ENCODE measurements at regions not wholly inside any gene's neighbourhood (a gene's known extent, or its start where the extent isn't known, plus 50 kb on each side); places are given as distances from the start of the nearest gene placed in this dataset.

DNA sequence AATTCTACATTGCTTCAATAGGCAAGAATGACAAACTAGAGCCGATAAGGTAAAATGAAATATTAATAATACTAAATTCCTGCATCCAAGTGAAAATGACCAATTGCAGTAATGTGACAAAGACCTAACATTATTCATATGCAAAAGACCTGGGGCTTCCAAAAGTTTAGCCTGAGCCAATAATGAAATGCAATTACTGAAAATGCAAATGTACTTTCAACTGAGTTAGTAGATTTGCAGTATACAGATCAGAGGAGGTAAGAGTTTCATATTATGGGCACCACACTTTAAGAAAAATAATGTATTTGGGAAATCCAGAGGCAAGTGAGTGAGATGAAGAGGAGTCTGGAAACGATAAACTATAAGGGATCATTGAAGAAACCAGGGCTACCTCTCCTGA lies 193.7 kb upstream of the GMDS start:
- H3K4me1 ChIP-seq (ENCODE audit: insufficient read depth, low read length) = no peaks in the 10 kb centered on the region
- H3K36me3 ChIP-seq (ENCODE audit: insufficient read depth, low read length) = no peaks in the 10 kb centered on the region
- H3K9ac ChIP-seq (ENCODE audit: low read depth, low read length) = no peak overlapping the region
- H3K9me3 ChIP-seq (ENCODE audit: control insufficient read depth, insufficient read depth, low read length) = no peaks in the 10 kb centered on the region

DNA sequence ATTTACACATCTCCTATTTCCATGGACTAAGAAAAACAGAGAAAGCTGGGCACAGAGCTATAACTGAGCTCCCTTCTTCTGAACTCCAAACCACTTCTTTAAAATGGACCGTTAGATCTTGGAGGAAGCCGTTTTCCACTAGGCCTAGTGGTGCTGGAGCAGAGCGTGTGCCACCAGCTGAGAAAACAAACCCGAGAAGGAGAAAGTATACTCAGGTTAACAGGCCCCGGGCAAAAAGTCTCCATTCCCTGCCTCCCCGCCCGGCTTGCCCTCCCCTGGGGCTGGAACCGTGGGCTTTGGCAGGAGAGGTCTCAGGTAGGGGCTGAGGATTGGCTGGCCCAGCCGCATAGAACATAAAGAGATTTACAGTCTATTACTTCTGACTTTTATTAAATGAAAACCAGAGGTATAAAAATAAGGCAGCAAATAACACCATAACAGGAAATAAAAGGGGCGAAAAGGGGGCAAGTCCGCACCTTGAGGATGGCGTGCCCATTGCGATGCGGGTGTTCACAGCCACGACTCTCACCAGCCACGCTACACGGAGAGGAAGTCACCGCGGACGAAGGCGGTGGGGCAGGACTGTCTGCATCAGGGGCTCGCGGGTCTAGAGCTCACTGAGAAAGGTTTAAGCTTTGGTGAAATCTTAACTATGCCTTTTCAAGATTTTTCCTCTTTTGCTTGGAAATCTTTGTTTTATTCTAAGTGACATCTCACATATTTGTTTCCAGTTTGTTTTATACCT lies 191.2 kb upstream of the GMDS start:
- H3K36me3 ChIP-seq (ENCODE audit: insufficient read depth, low read length) = no peaks in the 10 kb centered on the region
- H3K4me1 ChIP-seq (ENCODE audit: insufficient read depth, low read length) = no peaks in the 10 kb centered on the region
- H3K9me3 ChIP-seq (ENCODE audit: control insufficient read depth, insufficient read depth, low read length) = no peaks in the 10 kb centered on the region
- no peak overlapping the region for H3K9ac ChIP-seq (ENCODE audit: low read depth, low read length)

DNA sequence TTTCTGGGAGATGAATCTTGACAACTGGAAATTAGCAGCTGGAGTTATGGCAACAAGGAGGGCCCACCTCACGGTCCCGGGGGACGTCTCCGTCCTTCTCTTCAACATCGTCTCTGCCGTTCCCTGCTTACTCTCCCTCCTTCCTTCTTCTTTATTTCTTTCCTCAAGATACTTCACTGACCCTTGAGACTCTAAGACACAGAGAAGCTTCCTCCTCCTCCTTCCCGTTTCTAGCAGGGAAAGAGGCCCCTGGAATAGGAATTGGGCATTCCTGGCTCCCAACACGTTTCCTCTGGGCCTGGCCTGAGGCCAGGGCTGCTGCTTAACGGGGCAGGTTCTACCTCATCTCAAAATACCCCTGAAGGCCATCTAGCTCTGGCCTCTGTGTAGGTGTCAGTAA lies 189.9 kb upstream of the GMDS start:
- no peaks in the 10 kb centered on the region for H3K36me3 ChIP-seq (ENCODE audit: insufficient read depth, low read length)
- H3K9ac ChIP-seq (ENCODE audit: low read depth, low read length) = no peak overlapping the region
- H3K9me3 ChIP-seq (ENCODE audit: control insufficient read depth, insufficient read depth, low read length) = no peaks in the 10 kb centered on the region
- H3K4me1 ChIP-seq (ENCODE audit: insufficient read depth, low read length) = no peaks in the 10 kb centered on the region

DNA sequence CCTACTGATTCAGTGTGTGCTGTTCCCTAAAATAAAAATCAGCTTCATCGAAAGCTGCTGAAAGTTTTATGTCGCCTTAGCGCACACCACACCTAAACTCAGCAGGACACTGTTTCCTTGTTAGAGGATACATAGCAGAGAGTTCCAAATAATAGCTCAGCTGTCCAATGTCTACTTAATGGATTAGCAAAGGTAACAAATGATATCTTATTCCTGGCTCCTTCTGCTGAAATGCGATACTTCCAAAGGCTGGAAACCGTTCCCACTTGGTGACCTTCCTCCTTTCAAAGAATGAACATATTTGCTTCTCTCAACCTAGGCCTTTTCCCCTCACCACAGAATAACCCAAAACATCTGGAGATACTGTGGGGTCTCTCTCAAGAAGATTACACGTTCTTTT lies 189.5 kb upstream of the GMDS start:
- Histone ChIP-seq H3K36me3 (ENCODE audit: insufficient read depth, low read length) (no peaks in the 10 kb centered on the region), H3K9me3 (ENCODE audit: control insufficient read depth, insufficient read depth, low read length) (no peaks in the 10 kb centered on the region), H3K4me1 (ENCODE audit: insufficient read depth, low read length) (no peaks in the 10 kb centered on the region), H3K9ac (ENCODE audit: low read depth, low read length) (no peak overlapping the region)

DNA sequence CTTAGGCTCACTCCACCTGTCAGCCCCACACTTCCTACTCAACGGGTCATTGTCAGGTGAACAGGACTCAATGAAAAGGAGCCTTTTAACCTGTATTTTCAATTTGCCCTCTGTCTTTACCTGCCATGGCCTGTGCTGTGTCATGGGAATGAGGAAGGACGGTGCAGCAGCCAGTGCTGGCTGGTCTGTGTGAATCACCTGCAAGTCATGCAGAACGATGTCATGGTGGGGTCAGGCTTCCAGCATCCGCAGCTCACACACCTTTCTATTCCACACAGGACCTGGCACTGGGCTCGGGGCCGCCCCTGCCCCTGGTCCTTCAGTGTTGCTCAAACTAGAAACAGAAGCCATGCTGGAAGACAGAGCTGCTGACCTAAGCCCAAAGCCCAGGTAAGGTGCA lies 188.7 kb upstream of the GMDS start:
- H3K36me3 ChIP-seq (ENCODE audit: insufficient read depth, low read length) = no peaks in the 10 kb centered on the region
- no peaks in the 10 kb centered on the region for H3K9me3 ChIP-seq (ENCODE audit: control insufficient read depth, insufficient read depth, low read length)
- no peaks in the 10 kb centered on the region for H3K4me1 ChIP-seq (ENCODE audit: insufficient read depth, low read length)
- H3K9ac ChIP-seq (ENCODE audit: low read depth, low read length) = no peak overlapping the region

DNA sequence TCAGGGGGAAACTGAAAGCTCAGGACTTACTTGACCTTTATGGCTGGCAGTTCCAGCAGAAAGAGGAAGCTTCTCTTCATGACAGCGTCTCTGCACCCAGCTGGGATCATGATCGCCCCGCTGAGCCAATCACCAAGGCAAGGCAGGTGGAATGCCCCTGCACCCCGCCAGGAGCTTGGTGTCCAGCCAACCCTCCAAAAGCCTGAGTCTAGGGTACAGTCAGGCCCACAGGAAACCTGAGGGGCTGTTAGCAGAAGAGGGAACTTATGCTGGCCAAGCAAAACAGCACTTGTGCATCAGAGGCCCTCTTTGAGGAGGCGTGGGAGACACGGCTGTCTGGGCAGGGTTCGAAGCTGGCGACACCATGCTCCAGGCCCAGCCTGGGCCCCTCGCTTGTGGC lies 188.3 kb upstream of the GMDS start:
- H3K9me3 ChIP-seq (ENCODE audit: control insufficient read depth, insufficient read depth, low read length) = no peaks in the 10 kb centered on the region; the same call in 1 of the 2 replicates
- no peak overlapping the region for H3K9ac ChIP-seq (ENCODE audit: low read depth, low read length)

DNA sequence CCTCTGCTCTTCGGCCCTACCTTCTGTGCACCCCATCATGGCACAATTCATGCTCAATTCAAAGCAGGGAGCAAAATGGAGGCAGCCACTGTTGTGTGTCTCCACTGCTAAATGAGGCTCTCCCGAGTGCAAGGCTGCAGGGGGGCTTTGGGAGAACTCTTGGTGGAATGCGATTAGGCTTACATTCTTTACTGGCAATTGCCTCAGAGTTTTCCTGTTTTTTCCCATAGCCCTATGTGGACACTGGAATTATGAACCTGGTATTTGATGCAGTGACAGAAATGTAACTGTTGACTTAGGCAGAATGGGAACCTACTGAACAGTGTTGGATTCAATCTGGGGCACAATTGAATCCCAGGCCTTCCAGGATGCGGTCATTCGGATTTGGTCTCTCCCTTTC lies 187.9 kb upstream of the GMDS start:
- Histone ChIP-seq H3K4me1 (ENCODE audit: insufficient read depth, low read length) (no peaks in the 10 kb centered on the region), H3K9me3 (ENCODE audit: control insufficient read depth, insufficient read depth, low read length) (no peaks in the 10 kb centered on the region; the same call in 1 of the 2 replicates), H3K9ac (ENCODE audit: low read depth, low read length) (no peak overlapping the region), H3K36me3 (ENCODE audit: insufficient read depth, low read length) (no peaks in the 10 kb centered on the region)

More for the DNA sequence above, 188.3 kb upstream of the GMDS start:
- Histone ChIP-seq H3K4me1 (ENCODE audit: insufficient read depth, low read length) (no peaks in the 10 kb centered on the region), H3K36me3 (ENCODE audit: insufficient read depth, low read length) (no peaks in the 10 kb centered on the region)

DNA sequence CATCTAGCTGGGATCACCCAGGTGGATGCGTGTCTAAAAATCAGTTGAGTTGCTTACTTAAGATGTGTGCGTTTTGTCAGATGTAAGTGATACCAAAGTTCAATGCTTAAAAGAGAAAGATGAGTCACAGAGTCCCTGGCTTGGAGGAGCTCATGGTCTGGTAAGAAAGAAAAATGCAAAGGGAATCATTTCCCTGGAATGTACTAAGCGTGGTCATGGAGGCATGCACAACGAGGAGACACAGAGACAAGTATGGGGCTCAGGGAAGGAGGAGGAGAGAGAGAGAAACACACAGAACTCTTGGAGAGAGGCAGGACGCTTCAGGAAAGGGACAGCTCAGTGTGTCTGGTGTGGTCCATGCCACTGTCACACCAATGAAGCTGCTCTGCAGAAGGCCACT lies 186.9 kb upstream of the GMDS start:
- no peaks in the 10 kb centered on the region for H3K4me1 ChIP-seq (ENCODE audit: insufficient read depth, low read length)
- no peaks in the 10 kb centered on the region; the same call in 1 of the 2 replicates for H3K9me3 ChIP-seq (ENCODE audit: control insufficient read depth, insufficient read depth, low read length)
- H3K36me3 ChIP-seq (ENCODE audit: insufficient read depth, low read length) = no peaks in the 10 kb centered on the region
- no peak overlapping the region for H3K9ac ChIP-seq (ENCODE audit: low read depth, low read length)

DNA sequence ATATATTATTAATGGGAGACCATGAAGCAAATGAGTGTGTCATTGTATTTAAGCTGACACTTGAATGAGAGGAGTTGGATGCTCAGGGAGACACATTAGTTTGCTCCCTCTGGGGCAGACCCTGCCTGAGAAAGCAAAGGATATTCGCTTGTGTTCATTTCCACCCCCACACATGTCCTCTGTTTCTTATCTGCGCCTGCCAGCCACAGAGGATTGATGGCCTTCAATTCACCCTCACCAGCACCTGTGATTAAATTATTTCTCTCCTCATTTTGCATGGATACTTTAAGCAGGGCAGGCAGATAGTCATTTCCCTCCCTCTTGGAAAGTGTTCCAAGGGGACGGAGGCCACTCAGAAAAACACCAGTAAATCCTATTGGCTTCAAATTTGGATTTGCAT lies 185.2 kb upstream of the GMDS start:
- Histone ChIP-seq H3K4me1 (ENCODE audit: insufficient read depth, low read length) (no peaks in the 10 kb centered on the region), H3K9me3 (ENCODE audit: control insufficient read depth, insufficient read depth, low read length) (no peaks in the 10 kb centered on the region; the same call in 1 of the 2 replicates), H3K9ac (ENCODE audit: low read depth, low read length) (no peak overlapping the region)

DNA sequence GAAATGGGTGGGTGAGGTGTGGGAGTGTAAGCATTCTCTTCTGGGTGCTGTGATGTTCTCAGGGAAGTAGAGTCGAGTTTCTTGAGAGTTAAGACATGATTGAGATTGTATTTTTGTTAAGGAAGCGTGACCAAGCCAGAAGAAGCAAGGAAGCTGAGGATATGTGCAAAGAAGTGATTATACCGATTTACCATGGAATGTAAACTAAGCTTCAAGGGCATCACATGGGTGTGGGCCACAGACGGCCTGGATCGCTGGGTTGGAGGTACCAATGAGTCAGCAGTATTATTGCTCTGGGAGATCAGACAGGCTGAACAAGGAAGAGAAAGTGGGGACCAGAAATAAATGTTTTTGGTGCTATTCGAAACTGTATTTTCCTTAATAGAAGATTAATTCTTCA lies 184.1 kb upstream of the GMDS start:
- Histone ChIP-seq H3K9me3 (ENCODE audit: control insufficient read depth, insufficient read depth, low read length) (no peaks in the 10 kb centered on the region; the same call in 1 of the 2 replicates), H3K9ac (ENCODE audit: low read depth, low read length) (no peak overlapping the region), H3K4me1 (ENCODE audit: insufficient read depth, low read length) (no peaks in the 10 kb centered on the region), H3K36me3 (ENCODE audit: insufficient read depth, low read length) (no peaks in the 10 kb centered on the region)

More for the DNA sequence above, 185.2 kb upstream of the GMDS start:
- no peaks in the 10 kb centered on the region for H3K36me3 ChIP-seq (ENCODE audit: insufficient read depth, low read length)

DNA sequence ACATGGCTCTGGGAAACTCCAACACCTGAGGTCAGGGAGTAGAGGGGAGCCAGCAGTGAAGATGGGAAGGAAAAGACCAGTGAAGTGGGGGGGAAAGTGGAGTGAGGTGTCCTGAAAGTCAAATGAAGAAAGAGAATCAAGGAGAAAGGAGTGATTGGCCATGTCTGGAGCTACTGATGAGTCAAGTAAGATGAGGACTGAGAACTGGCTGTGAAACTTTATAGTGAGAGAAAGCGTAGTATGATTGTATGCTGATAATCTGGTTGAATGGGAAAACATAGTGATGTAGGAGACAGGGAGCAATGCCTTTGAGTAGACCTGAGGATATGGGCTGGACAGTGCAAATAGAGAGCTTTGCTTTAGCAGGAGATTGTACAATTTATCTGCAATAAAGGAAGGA lies 183.6 kb upstream of the GMDS start:
- Histone ChIP-seq H3K36me3 (ENCODE audit: insufficient read depth, low read length) (no peaks in the 10 kb centered on the region), H3K9ac (ENCODE audit: low read depth, low read length) (no peak overlapping the region), H3K9me3 (ENCODE audit: control insufficient read depth, insufficient read depth, low read length) (no peaks in the 10 kb centered on the region; the same call in 1 of the 2 replicates), H3K4me1 (ENCODE audit: insufficient read depth, low read length) (no peaks in the 10 kb centered on the region)

DNA sequence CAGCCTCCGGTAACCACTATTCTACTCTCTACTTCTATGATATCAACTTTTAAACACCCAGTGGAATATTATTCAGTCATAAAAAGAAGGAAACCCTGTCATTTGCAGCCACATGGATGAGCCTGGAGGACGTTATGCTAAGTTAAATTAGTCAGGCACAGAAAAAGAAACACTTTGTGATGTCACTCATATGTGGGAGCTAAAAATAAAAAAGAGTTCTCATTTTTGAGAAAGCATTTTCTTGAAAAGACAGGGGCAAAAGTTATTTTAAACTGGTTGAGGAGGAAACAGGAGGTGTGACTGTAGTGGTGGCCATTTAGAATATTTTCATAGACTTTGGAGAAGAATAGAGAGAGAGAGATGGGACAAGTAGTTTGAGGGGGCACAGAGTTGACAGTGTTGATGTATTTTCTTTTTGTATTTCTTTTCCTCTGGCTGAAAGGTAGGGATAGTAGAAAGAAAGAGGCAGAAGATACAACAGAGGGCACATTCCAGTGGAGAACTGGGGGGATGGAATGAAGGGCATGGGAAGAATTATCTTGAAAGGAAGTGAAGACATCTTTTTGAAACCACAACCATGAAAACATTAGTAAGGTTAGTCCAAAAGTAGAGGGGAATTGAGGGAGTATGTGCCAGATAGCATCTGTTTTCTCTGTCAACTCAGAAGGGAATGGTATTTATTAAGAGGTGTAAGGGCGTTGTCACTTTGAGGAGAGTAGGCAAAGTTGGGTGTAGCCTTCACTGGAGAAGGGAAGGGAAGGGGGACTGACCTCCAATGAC lies 181.3 kb upstream of the GMDS start:
- H3K9ac ChIP-seq (ENCODE audit: low read depth, low read length) = no peak overlapping the region
- H3K9me3 ChIP-seq (ENCODE audit: control insufficient read depth, insufficient read depth, low read length) = no peaks in the 10 kb centered on the region; the same call in 1 of the 2 replicates
- H3K4me1 ChIP-seq (ENCODE audit: insufficient read depth, low read length) = no peaks in the 10 kb centered on the region
- no peaks in the 10 kb centered on the region for H3K36me3 ChIP-seq (ENCODE audit: insufficient read depth, low read length)

DNA sequence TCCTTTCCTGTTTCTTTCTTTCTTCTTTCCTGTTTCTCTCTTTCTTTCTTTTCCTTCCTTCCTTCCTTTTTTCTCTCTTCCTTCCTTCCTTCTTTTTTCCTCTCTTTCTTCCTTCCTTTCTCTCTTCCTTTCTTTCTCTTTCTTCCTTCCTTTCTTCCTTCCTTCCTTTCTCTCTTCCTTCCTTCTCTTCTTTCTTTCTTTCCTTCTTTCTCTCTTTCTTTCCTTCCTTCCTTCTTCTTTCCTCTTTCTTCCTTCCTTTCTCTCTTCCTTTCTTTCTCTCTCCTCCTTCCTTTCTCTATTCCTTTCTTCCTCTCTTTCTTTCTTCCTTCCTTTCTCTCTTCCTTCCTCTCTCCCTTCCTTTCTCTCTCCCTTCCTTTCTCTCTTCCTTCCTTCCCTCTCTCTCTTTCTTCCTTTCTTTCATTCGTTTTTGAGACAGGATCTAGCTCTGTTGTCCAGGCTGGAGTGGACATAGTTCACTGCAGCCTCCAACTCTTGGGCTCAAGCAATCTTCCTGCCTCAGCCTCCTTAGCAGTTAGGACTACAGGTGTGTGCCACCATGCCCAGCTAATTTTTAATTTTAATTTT lies 170.8 kb upstream of the GMDS start:
- H3K4me1 ChIP-seq (ENCODE audit: insufficient read depth, low read length) = no peaks in the 10 kb centered on the region
- no peaks in the 10 kb centered on the region; the same call in 1 of the 2 replicates for H3K9me3 ChIP-seq (ENCODE audit: control insufficient read depth, insufficient read depth, low read length)
- H3K36me3 ChIP-seq (ENCODE audit: insufficient read depth, low read length) = no peaks in the 10 kb centered on the region
- no peak overlapping the region for H3K9ac ChIP-seq (ENCODE audit: low read depth, low read length)

DNA sequence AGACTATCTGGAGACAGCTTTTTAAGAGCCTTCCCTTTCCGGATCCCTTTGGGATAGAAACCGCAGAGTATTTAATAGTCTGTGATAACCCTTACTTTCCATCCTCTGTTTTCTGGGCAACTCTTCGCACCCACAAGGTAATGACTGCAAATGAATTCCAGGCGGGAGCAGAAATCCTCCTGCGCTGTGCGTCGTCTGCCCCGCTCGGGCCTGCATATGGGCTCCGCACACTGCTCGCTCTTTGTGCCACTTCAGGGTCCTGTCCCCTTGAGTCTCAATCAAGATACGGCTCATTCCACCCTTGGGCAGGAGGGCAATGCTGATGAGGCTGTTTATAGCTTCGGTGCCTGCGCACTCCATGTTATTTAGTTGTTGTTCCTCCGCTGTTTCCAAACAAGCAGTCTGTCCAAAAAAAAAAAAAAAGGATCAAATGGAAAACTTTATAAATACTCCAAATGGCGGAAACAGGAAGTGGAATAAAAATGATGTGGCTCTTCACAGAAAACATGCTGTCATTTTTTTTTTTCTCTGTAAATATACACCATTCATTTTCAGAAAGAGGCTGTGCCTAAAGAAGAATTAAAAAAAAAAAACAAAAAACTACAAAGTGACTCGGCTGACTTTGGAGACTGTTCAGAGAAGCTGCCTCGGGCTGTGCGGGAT lies 169.6 kb upstream of the GMDS start:
- Histone ChIP-seq H3K4me1 (ENCODE audit: insufficient read depth, low read length) (no peaks in the 10 kb centered on the region), H3K9ac (ENCODE audit: low read depth, low read length) (no peak overlapping the region), H3K36me3 (ENCODE audit: insufficient read depth, low read length) (no peaks in the 10 kb centered on the region), H3K9me3 (ENCODE audit: control insufficient read depth, insufficient read depth, low read length) (no peaks in the 10 kb centered on the region; the same call in 1 of the 2 replicates)

Measured in ES-I3 (cell line).